ENCODE measurements at regions not wholly inside any gene's neighbourhood (a gene's known extent, or its start where the extent isn't known, plus 50 kb on each side); places are given as distances from the start of the nearest gene placed in this dataset.
"Not testable (repeated sequence)": the region's sequence is repeated elsewhere in the genome, so short reads cannot be mapped to it uniquely, and the experiment has no call there.

DNA sequence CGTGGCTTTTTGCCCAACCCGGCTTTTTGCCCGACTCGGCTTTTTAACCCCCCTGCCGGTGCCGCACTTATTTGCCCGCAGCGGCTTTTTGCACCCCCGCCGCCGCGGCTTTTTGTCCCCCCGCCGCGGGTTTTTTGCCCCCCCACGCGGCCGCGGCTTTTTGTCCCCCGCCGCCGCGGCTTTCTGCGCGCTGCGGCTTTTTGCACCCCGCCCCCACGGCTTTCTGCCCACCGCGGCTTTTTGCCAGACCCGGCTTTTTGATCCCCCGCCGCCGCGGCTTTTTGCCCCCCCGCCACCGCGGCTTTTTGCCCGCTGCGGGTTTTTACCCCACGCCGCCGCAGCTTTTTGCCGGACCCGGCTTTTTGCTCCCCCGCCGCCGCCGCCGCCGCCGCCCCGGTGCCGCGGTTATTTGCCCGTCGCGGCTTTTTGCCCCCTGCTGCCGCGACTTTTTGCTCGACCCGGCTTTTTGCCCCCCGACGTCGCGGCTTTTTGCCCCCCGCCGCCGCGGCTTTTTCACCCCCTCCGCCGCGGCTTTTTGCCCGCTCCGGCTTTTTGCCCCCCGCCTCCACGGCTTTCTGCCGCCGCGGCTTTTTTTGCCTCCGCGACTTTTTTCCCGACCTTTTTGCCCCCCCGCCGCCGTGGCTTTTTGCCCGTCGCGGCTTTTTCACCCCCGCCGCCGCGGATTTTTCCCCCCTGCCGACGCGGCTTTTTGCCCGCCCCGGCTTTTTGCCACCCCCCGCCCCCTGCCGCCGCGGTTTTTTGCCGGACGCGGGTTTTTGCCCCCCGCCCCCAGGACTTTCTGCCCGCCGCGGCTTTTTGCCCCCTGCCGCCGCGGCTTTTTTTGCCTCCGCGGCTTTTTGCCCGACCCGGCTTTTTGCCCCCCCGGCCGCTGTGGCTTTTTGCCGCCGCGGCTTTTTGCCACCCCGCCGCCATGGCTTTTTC is 2786.5 kb downstream of the RPIA start:
- TF ChIP-seq, protein P1, sequence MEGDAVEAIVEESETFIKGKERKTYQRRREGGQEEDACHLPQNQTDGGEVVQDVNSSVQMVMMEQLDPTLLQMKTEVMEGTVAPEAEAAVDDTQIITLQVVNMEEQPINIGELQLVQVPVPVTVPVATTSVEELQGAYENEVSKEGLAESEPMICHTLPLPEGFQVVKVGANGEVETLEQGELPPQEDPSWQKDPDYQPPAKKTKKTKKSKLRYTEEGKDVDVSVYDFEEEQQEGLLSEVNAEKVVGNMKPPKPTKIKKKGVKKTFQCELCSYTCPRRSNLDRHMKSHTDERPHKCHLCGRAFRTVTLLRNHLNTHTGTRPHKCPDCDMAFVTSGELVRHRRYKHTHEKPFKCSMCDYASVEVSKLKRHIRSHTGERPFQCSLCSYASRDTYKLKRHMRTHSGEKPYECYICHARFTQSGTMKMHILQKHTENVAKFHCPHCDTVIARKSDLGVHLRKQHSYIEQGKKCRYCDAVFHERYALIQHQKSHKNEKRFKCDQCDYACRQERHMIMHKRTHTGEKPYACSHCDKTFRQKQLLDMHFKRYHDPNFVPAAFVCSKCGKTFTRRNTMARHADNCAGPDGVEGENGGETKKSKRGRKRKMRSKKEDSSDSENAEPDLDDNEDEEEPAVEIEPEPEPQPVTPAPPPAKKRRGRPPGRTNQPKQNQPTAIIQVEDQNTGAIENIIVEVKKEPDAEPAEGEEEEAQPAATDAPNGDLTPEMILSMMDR (IDR thresholded peaks at IDR 0.05; ENCODE audit: insufficient read depth, low read depth, low read length, missing control alignments), result no peak
- no peak for DNase-seq (ENCODE audit: low read depth)
- peak overlapping the region; percentile 33 for H3K4me3 ChIP-seq (ENCODE audit: low read length)

DNA sequence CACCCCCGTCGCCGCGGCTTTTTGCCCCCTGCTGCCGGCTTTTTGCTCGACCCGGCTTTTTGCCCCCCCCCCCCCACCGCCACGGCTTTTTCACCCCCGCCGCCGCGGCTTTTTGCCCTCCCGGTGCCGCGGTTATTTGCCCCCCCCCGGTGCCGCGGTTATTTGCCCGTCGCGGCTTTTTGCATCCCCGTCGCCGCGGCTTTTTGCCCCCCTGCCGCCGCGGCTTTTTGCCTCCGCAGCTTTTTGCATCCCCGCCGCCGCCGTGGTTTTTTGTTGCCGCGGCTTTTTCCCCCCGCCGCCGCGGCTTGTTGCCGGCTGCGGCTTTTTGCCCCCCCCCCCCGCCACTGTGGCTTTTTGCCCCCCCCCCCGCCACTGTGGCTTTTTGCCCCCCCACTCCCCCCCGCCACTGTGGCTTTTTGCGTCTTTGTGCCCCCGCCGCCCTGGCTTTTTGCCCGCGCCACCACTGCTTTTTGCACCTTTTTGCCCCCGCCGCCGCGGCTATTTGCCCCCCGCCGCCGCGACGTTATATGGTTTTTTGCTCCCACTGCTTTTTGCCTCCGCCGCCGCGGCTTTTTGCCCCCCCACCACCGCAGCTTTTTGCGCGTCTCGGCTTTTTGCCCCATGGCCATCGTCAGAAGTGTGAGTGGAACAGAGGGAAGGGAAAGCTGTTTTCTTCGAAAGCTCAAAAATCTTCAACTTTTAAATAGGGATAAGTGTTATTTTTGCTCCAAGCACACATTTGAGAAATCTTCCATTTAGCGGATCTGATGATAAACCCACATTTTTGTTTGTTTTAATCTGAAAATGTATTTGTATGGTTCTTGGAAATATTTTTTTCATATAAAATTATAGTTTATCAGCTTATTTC is 2787.6 kb downstream of the RPIA start:
- not testable (repeated sequence) for DNase-seq (ENCODE audit: low read depth)

DNA sequence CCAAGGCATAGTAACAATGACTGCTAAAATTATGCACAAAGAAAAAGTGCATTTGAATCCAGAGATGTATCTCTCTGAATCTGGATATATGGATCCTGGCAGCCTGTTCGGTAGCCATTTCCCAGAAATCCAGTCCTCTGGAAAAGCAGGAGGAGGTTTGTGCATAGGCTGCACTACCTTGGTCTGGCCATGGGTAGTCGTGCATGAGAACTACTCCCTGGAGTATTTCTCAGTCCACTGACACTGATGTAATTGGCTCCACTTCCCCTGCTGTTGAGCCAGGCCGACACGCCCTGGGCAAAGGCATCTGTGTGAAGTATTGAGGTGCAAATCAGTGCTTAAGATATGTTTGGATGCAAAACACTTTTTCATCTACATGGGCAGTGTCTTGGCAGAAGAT is 2793.8 kb downstream of the RPIA start:
- not testable (repeated sequence) for DNase-seq (ENCODE audit: low read depth); H3K4me3 ChIP-seq (ENCODE audit: low read length)

More for the DNA sequence above, 2787.6 kb downstream of the RPIA start:
- H3K4me3 ChIP-seq (ENCODE audit: low read length), result peak overlapping the region; percentile 33

DNA sequence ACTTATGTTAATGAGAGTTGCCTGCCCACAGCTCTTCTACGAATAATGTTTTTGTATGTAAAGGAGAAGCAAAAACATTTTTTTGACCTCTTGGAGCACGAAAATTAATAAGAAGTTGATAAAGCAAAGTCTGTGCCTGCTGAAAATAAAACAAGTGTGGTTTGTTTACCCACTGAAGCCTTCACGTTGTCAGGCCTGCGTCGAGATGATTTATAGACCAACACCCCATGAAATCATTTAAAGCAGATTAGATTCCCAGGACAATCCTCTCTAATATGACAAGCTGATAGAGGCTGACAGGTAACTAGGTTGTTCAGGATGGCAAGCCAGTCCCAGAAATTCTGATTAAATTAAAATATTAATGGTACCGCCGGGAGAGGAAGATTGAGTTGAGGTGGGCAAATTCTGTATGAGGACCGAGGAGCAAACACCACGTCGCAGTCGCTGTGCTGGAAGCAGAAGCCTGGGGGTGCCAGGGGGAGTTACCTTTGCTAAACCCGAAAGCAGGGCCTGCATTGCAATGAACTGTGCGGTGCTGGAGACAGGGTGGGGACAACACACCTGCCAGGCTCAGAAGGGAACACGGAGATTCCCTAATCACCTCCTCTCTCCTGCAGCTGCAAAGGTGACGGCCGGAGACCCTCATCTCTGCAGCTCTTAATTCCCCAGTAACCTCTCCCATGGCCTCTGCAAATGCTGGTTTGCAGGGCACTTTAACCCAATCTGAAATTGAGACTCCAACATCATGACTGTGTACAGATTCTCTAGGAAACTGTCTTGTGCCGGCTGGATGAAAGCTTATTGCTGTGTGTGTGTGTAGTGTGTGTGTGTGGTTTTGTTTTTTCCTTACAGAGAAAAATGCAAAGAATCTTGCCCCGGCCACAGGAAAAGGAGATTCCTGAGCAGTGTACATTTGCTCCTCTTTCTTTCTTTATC is 2805.9 kb downstream of the RPIA start:
- DNase-seq (ENCODE audit: low read depth); H3K4me3 ChIP-seq (ENCODE audit: low read length): not testable (repeated sequence)

DNA sequence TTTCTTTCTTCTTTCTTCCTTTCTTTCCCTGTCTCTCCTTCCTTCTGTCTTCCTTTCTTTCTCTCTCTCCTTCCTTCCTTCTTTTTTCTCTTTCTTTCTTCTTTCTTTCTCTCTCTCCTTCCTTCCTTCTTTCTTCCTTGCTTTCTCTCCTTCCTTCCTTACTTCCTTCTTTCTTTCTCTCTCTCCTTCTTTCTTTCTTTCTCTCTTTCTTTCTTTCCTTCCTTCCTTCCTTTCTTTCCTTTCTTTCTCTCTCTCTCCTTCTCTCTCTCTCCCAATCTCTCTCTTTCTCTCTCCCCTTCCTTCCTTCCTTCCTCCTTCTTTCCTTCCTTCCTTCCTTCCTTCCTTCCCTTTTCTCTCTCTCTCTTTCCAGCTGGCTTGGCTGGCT is 2806.6 kb downstream of the RPIA start:
- not testable (repeated sequence) for H3K4me3 ChIP-seq (ENCODE audit: low read length)

DNA sequence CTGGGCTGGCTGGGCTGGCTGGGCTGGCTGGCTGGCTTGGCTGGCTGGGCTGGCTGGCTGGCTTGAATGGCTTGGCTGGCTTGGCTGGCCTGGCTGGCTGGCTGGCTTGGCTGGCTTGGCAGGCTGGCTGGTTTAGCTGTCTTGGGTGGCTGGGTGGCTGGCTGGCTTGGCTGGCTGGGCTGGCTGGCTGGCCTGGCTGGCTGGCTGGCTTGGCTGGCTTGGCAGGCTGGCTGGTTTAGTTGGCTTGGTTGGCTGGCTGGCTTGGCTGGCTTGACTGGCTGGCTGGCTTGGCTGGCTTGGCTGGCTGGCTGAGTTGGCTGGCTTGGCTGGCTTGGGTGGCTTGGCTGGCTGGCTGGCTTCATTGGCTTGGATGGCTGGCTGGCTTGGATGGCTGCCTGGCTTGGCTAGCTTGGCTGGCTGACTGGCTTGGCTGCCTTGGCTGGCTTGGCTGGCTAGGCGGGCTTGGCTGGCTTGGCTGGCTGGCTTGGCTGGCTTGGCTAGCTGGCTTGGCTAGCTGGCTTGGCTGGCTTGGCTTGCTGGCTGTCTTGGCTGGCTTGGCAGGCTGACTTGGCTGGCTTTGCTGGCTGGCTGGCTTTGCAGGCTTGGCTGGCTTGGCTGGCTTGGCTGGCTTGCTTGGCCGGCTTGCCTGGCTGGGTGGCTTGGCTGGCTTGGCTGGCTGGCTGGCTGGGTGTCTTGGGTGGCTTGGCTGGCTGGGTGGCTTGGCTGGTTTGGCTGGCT is 2807.2 kb downstream of the RPIA start:
- DNase-seq (ENCODE audit: low read depth); H3K4me3 ChIP-seq (ENCODE audit: low read length): not testable (repeated sequence)

More for the DNA sequence above, 2806.6 kb downstream of the RPIA start:
- DNase-seq (ENCODE audit: low read depth), result not testable (repeated sequence)

DNA sequence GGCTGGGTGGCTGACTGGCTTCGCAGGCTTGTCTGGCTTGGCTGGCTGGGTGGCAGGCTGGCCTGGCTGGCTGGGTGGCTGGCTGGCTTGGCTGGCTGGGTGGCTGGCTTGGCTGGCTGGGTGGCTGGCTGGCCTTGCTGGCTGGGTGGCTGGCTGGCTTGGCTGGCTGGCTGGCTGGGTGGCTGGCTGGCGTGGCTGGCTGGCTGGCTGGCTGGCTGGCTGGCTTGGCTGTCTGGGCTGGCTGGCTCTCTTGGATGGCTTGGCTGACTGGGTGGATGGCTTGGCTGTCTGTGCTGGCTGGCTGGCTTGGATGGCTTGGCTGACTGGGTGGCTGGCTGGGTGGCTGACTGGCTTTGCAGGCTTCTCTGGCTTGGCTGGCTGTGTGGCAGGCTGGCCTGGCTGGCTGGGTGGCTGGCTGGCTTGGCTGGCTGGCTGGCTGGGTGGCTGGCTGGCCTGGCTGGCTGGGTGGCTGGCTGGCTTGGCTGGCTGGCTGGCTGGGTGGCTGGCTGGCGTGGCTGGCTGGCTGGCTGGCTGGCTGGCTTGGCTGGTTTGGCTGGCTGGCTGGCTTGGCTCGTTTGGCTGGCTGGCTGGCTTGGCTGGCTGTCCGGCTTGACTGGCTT is 2808.1 kb downstream of the RPIA start:
- not testable (repeated sequence) for DNase-seq (ENCODE audit: low read depth); H3K4me3 ChIP-seq (ENCODE audit: low read length)

DNA sequence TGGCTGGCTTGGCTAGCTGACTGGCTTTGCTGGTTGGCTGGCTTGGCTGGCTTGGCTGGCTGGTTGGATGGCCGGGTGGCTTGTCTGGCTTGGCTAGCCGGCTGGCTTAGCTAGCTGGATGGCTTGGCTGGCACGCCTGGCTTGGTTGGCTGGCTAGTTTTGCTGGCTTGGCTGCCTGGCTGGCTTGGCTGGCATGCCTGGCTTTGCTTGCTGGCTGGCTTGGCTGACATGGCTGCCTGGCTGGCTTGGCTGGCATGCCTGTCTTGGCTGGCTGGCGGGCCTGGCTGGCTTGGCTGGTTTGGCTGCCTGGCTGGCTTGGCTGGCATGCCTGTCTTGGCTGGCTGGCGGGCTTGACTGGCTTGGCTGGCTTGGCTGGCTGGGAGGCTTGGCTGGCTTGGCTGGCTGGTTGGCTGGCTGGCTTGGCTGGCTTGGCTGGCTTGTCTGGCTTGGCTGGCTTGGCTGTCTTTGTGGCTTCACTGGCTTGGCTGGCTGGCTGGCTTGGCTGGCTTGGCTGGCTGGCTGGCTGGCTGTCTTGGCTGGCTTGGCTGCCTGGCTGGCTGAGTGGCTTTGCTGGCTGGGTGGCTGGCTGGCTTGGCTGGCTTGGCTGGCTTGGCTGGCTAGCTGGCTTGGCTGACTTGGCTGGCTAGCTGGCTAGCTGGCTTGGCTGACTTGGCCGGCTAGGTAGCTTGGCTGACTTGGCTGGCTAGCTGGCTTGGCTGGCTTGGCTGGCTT is 2808.9 kb downstream of the RPIA start:
- not testable (repeated sequence) for DNase-seq (ENCODE audit: low read depth); H3K4me3 ChIP-seq (ENCODE audit: low read length)

DNA sequence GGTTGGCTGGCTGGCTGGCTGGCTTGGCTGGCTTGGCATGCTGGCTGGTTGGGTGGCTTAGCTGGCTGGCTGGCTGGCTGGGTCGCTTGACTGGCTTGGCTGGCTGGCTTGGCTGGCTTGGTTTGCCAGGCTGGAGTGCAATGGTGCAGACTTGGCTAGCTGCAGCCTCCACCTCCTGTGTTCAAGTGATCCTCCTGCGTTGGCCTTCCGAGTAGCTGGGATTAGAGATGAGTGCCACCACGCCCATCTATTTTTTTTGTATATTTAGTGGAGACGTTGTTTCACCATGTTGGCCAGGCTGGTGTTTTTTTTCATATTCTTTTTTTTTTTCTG is 2809.5 kb downstream of the RPIA start:
- not testable (repeated sequence) for H3K4me3 ChIP-seq (ENCODE audit: low read length); DNase-seq (ENCODE audit: low read depth)

DNA sequence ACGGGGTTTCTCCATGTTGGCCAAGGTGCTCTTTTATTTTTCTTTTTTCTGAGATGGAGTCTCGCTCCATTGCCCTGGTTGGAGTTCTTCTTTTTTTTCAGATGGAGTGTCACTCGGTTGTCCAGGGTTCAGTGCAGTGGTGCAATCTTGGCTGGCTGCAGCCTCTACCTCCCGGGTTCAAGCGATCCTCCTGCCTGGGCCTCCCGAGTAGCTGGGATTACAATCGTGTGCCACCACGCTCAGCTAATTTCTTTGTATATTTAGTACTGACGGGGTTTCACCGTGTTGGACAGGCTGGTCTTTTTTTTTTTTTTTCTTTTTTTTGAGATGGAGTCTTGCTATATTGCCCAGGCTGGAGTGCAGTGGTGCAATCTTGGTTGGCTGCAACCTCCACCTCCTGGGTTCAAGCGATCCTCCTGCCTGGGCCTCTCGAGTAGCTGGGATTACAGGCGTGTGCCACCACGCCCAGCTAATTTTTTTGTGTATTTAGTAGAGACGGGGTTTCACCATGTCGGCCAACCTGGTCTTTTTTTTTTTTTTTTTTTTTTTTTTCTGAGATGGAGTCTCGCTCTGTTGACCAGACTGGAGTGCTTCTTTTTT is 2810.1 kb downstream of the RPIA start:
- not testable (repeated sequence) for DNase-seq (ENCODE audit: low read depth)

DNA sequence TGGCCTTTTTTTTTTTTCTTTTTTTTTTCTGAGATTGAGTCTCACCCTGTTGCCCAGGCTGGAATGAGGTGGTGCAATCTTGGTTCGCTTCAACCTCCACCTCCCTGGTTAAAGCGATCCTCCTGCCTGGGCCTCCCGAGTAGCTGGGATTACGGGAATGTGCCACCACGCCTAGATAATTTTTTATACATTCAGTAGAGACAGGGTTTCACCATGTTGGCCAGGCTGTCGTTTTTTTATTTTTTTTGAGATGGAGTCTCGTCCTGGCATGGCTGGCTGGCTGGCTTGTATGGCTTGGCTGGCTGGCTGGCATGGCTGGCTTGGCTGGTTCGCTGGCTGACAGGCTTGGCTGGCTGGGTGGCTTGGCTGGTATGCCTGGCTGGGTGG is 2812.1 kb downstream of the RPIA start:
- not testable (repeated sequence) for DNase-seq (ENCODE audit: low read depth); H3K4me3 ChIP-seq (ENCODE audit: low read length)

More for the DNA sequence above, 2810.1 kb downstream of the RPIA start:
- H3K4me3 ChIP-seq (ENCODE audit: low read length), result not testable (repeated sequence)

DNA sequence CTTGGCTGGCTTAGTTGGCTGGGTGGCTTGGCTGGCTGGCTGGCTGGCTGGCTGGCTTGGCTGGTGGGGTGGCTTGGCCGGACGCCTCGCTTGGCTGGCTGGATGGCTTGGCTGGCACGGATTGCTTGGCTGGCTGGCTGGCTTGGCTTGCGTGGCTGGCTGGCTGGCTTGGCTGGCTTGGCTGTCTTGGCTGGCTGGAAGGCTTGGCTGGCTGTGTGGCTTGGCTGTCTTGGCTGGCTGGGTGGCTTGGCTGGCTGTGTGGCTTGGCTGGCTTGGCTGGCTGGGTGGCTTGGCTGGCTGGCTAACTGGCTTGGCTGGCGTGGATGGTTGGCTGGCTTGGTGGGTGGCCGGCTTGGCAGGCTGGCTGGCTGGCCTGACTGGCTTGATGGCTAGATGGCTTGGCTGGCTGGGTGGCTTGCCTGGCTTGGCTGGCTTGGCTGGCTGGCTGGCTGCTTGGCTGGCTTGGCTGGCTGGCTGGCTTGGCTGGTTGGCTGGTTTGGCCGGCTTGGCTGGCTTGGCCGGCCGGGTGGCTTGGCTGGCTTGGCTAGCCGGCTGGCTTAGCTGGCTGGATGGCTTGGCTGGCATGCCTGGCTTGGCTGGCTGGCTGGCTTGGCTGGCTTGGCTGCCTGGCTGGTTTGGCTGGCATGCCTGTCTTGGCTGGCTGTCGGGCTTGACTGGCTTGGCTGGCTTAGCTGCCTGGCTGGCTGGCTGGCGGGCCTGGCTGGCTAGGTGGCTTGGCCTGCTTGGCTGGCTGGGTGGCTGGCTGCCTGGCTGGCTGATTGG is 2812.7 kb downstream of the RPIA start:
- not testable (repeated sequence) for DNase-seq (ENCODE audit: low read depth); H3K4me3 ChIP-seq (ENCODE audit: low read length)

DNA sequence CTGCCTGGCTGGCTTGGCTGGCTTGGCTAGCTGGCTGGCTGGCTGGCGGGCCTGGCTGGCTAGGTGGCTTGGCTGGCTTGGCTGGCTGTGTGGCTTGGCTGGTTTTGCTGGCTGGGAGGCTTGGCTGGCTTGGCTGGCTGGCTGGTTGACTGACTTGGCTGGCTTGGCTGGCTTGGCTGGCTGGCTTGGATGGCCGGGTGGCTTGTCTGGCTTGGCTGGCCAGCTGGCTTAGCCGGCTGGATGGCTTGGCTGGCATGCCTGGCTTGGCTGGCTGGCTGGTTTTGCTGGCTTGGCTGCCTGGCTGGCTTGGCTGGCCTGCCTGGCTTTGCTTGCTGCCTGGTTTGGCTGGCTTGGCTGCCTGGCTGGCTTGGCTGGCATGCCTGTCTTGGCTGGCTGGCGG is 2817.3 kb downstream of the RPIA start:
- not testable (repeated sequence) for DNase-seq (ENCODE audit: low read depth); H3K4me3 ChIP-seq (ENCODE audit: low read length)

DNA sequence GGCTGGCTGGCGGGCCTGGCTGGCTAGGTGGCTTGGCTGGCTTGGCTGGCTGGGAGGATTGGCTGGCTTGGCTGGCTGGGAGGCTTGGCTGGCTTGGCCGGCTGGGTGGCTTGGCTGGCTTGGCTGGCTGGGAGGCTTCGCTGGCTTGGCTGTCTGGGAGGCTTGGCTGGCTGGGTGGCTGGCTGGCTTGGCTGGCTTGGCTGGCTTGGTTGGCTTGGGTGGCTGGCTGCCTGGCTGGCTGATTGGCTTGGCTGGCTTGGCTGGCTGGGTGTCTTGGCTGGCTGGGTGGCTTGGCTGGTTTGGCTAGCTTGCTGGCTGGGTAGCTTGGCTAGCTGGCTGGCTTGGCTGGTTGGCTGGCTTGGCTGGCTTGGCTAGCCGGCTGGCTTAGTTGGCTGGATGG is 2817.8 kb downstream of the RPIA start:
- DNase-seq (ENCODE audit: low read depth); H3K4me3 ChIP-seq (ENCODE audit: low read length): not testable (repeated sequence)

DNA sequence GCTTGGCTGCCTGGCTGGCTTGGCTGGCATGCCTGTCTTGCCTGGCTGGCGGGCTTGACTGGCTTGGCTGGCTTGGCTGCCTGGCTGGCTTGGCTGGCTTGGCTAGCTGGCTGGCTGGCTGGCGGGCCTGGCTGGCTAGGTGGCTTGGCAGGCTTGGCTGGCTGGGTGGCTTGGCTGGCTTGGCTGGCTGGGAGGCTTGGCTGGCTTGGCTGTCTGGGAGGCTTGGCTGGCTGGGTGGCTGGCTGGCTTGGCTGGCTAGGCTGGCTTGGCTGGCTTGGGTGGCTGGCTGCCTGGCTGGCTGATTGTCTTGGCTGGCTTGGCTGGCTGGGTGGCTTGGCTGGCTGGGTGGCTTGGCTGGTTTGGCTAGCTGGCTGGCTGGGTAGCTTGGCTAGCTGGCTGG is 2819.7 kb downstream of the RPIA start:
- DNase-seq (ENCODE audit: low read depth); H3K4me3 ChIP-seq (ENCODE audit: low read length): not testable (repeated sequence)
